ENCODE measurements at regions not wholly inside any gene's neighbourhood (a gene's known extent, or its start where the extent isn't known, plus 50 kb on each side); places are given as distances from the start of the nearest gene placed in this dataset.

GRCh38 chr2:219870041-219870440 is 242.6 kb downstream of the SLC4A3 start:
- no peak overlapping the region for H3K9ac ChIP-seq (ENCODE audit: insufficient read depth in 1 of 2, low read depth in 2 of 2, low read length in 2 of 2)
- no peaks in the 10 kb centered on the region for H3K9me3 ChIP-seq (replicated peaks; ENCODE audit: control insufficient read depth, insufficient read depth, low read depth, low read length)
- DNase-seq (ENCODE audit: extremely low read depth in 1 of 4, low spot score in 3 of 4) (no peak), ATAC-seq (no peak), FAIRE-seq (no peak)
- no peak overlapping the region for H2AFZ ChIP-seq (ENCODE audit: low read depth, low read length)
- H4K20me1 ChIP-seq (replicated peaks; ENCODE audit: control insufficient read depth, insufficient read depth, low read length) = no peaks in the 10 kb centered on the region
- 6% methylated on average over 3 of the region's 3 CpGs for WGBS (ENCODE audit: insufficient coverage, low coverage, missing lambda C conversion rate)
- no peaks in the 10 kb centered on the region for H3K4me1 ChIP-seq (replicated peaks in 1 of 2; ENCODE audit: control insufficient read depth in 2 of 2, insufficient read depth in 2 of 2, low read length in 2 of 2)
- H3K79me2 ChIP-seq (ENCODE audit: control insufficient read depth, insufficient read depth, low read length) = no peaks in the 10 kb centered on the region
- H3K4me2 ChIP-seq (ENCODE audit: insufficient read depth, low read length) = no peak overlapping the region
- CTCF ChIA-PET (ENCODE audit: low intra/inter-chr PET ratio) = no interaction called here
- H3K4me3 ChIP-seq = no peak overlapping the region
- no peaks in the 10 kb centered on the region for H3K36me3 ChIP-seq (ENCODE audit: control insufficient read depth, insufficient read depth, low read length)
- H3K27ac ChIP-seq (ENCODE audit: extremely low read depth, low read depth, low read length) = no peak overlapping the region
- intact Hi-C loops (cut with micrococcal nuclease) = no loop called here
- POLR2A ChIA-PET = no interaction called here
- BruUV-seq (replicated peaks) = no TSS peak
- H3K9me1 ChIP-seq (ENCODE audit: control insufficient read depth, insufficient read depth, low read length) = no peaks in the 10 kb centered on the region
- no peaks in the 10 kb centered on the region for H3K27me3 ChIP-seq (ENCODE audit: control insufficient read depth in 2 of 2, insufficient read depth in 2 of 2, low read length in 2 of 2)
- in situ Hi-C loops (cut with MboI) = no loop called here
- TF ChIP-seq SREBF1 (IDR thresholded peaks at IDR 0.05; ENCODE audit: borderline replicate concordance, low read depth, low read length) (no peak), ZFP91 (CRISPR knock-in tag; IDR thresholded peaks at IDR 0.05) (no peak), GTF2F1 (IDR thresholded peaks at IDR 0.05; ENCODE audit: low read depth, low read length) (no peak), USF2 (CRISPR knock-in tag; IDR thresholded peaks at IDR 0.05) (no peak), CTCF (IDR thresholded peaks at IDR 0.05 in 2 of 3, conservative IDR thresholded peaks at IDR 0.05 in 1 of 3; ENCODE audit: insufficient read depth in 2 of 3, low read depth in 1 of 3, low read length in 3 of 3) (no peak), ZKSCAN8 (CRISPR knock-in tag; IDR thresholded peaks at IDR 0.05) (no peak), CXXC5 (CRISPR knock-in tag; IDR thresholded peaks at IDR 0.05) (no peak), POLR2AphosphoS5 (IDR thresholded peaks at IDR 0.05; ENCODE audit: control insufficient read depth, insufficient read depth, low read depth, low read length) (no peak), ILF3 (IDR thresholded peaks at IDR 0.05; ENCODE audit: borderline replicate concordance) (no peak), UBTF (IDR thresholded peaks at IDR 0.05; ENCODE audit: borderline replicate concordance in 1 of 2, low read depth in 2 of 2, low read length in 2 of 2) (no peak), YY1 (IDR thresholded peaks at IDR 0.05; ENCODE audit: borderline replicate concordance in 1 of 3, control insufficient read depth in 1 of 3, extremely low read depth in 1 of 3, insufficient read depth in 3 of 3, insufficient read length in 1 of 3, insufficient replicate concordance in 2 of 3, low read depth in 1 of 3, low read length in 2 of 3) (no peak), ZNF12 (CRISPR knock-in tag; IDR thresholded peaks at IDR 0.05) (no peak)

Measured in K562 (cell line).